Panc1 (cell line): ENCODE measurements at regions not wholly inside any gene's neighbourhood (a gene's known extent, or its start where the extent isn't known, plus 50 kb on each side); places are given as distances from the start of the nearest gene placed in this dataset.

Source experiments
- ATAC-seq: fragments of 200-7000 bp; cut with Tn5 transposase; 2 replicates; pipeline ENCODE4 v1.9.1; 2020; ENCODE audit warnings: mild to moderate bottlenecking, moderate library complexity
- BruUV-seq: library from RNA; stranded (reverse); fragments of 400-500 nt; replicated peaks from 2 replicates; lab custom pipeline; 2021; lab: Mats Ljungman, UMichigan
- CTCF ChIA-PET: fragments of 300-600 bp; sonication (Branson Sonifier 250); formaldehyde crosslinking; loops from one replicate; lab custom pipeline; 2022; ENCODE audit warnings: antibody characterized with exemption; lab: Charles Lee
- POLR2A ChIA-PET: fragments of 300-600 bp; sonication (Branson Sonifier 250); formaldehyde crosslinking; loops from one replicate; lab custom pipeline; 2022; ENCODE audit warnings: antibody characterized with exemption; lab: Charles Lee
- DNase-seq: peaks from one replicate; pipeline ENCODE4 v3.0.0-alpha.2; 2010; ENCODE audit warnings: low read depth, low spot score
- H3K27ac ChIP-seq: 2 replicates; pipeline ENCODE4 v1.5.1; 2011; ENCODE audit warnings: mild to moderate bottlenecking, low read length, inconsistent platforms
- H3K27me3 ChIP-seq: fragments of 200-500 bp; sonication (Bioruptor generic); 2 replicates; pipeline ENCODE4 v1.6.0; 2014; ENCODE audit warnings: low read length, inconsistent platforms; ENCODE audit not compliant: control insufficient read depth, insufficient read depth
- H3K36me3 ChIP-seq: fragments of 200-500 bp; sonication (Bioruptor generic); 2 replicates; pipeline ENCODE4 v1.5.1; 2014; ENCODE audit warnings: inconsistent platforms, mild to moderate bottlenecking, low read length, moderate library complexity; ENCODE audit not compliant: control insufficient read depth, insufficient read depth
- H3K4me1 ChIP-seq: 2 replicates; pipeline ENCODE4 v1.5.1; 2011; ENCODE audit warnings: inconsistent platforms, mild to moderate bottlenecking, low read length, moderate library complexity; ENCODE audit not compliant: control insufficient read depth, insufficient read depth
- H3K4me3 ChIP-seq, 2 experiments: 2 replicates each; pipeline ENCODE4 v1.5.1; 2011 to 2012; ENCODE audit warnings: low read depth in 2 of 2, low read length in 2 of 2, mild to moderate bottlenecking in 2 of 2, inconsistent platforms in 1 of 2, moderate library complexity in 1 of 2
- H3K9me3 ChIP-seq: fragments of 200-500 bp; sonication (Bioruptor generic); 2 replicates; pipeline ENCODE4 v1.5.1; 2014; ENCODE audit warnings: low read depth, mild to moderate bottlenecking, inconsistent platforms, low read length, moderate library complexity; ENCODE audit not compliant: control insufficient read depth, insufficient read depth
- CTCF ChIP-seq: fragments of 450-650 bp; IDR thresholded peaks from 2 replicates; pipeline ENCODE4 v1.5.1; 2017; ENCODE audit warnings: mild to moderate bottlenecking
- POLR2AphosphoS5 ChIP-seq: IDR thresholded peaks from 2 replicates; pipeline ENCODE4 v1.6.1; 2012; ENCODE audit warnings: mild to moderate bottlenecking, low read depth, low read length, moderate library complexity
- REST ChIP-seq, 2 experiments: IDR thresholded peaks; 2 replicates each; pipeline ENCODE4 v1.6.1; 2011 to 2012; ENCODE audit warnings: low read depth in 2 of 2, control low read depth in 1 of 2, low read length in 1 of 2, mild to moderate bottlenecking in 1 of 2, moderate library complexity in 1 of 2; ENCODE audit not compliant: insufficient read depth in 1 of 2
- SIN3A ChIP-seq: IDR thresholded peaks from 2 replicates; pipeline ENCODE4 v1.6.1; 2012; ENCODE audit warnings: low read depth, mild to moderate bottlenecking, low read length, moderate library complexity, borderline replicate concordance; ENCODE audit not compliant: insufficient read depth
- TCF7L2 ChIP-seq: IDR thresholded peaks from 2 replicates; pipeline ENCODE4 v1.6.1; 2011; ENCODE audit warnings: mild to moderate bottlenecking, low read depth, low read length, inconsistent platforms
- in situ Hi-C: cut with HindIII; loops from 2 replicates; pipeline ENCODE4 v1.10.0; 2016; ENCODE audit warnings: low sequenced_read_pairs, low pct_unique_long_range_greater_than_20kb
- intact Hi-C: fragments of 100-400 bp; cut with micrococcal nuclease; formaldehyde crosslinking; loops from one replicate; pipeline ENCODE4 v1.10.0; 2022; ENCODE audit not compliant: unreplicated experiment

DNA sequence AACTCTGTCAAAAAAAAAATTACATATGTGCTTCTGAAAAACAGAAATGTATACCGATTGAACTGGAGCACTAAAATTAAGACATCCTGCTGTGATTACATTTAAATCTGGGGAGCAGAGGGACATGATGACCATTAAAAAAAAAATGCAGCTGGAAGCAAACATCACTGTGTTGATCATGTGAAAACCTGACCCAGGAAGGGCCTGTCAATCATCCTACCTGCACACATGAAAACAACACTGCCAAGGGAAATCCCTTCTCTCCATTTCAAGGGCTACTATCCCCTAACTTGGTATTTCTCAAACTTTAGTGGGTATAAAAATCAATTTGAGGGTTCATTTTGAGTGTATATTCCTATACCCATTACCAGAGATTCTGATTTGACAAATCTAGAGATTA lies 719.9 kb upstream of the CBLB start:
- no peak overlapping the region for H3K27ac ChIP-seq
- no peak for ATAC-seq

GRCh38 chr3:106589311-106589942 lies 720.6 kb upstream of the CBLB start:
- Histone ChIP-seq H3K4me3 (no peak overlapping the region), H3K9me3 (no peaks in the 10 kb centered on the region), H3K27ac (no peak overlapping the region), H3K4me1 (no peaks in the 10 kb centered on the region), H3K36me3 (no peaks in the 10 kb centered on the region), H3K27me3 (no peaks in the 10 kb centered on the region)
- intact Hi-C loops, result no loop called here
- ChIA-PET POLR2A (no interaction called here), CTCF (no interaction called here)
- TF ChIP-seq CTCF, result no peak
- no peak for TF ChIP-seq SIN3A
- no peak for TF ChIP-seq REST (IDR thresholded peaks at IDR 0.05; ENCODE audit: insufficient read depth in 1 of 2, low read depth in 2 of 2, low read length in 1 of 2)
- no peak for TF ChIP-seq POLR2AphosphoS5
- TF ChIP-seq TCF7L2, result no peak
- in situ Hi-C loops, result no loop called here
- no TSS peak for BruUV-seq
- DNase-seq (no peak), ATAC-seq (no peak)

More for the DNA sequence above, 719.9 kb upstream of the CBLB start:
- no peaks in the 10 kb centered on the region for H3K36me3 ChIP-seq
- ChIA-PET POLR2A (no interaction called here), CTCF (no interaction called here)
- H3K9me3 ChIP-seq, result no peaks in the 10 kb centered on the region
- no peaks in the 10 kb centered on the region for H3K27me3 ChIP-seq
- in situ Hi-C loops, result no loop called here
- no TSS peak for BruUV-seq
- intact Hi-C loops, result no loop called here
- H3K4me1 ChIP-seq, result no peaks in the 10 kb centered on the region
- H3K4me3 ChIP-seq, result no peak overlapping the region
- DNase-seq, result no peak
- TF ChIP-seq SIN3A (no peak), REST (IDR thresholded peaks at IDR 0.05; ENCODE audit: insufficient read depth in 1 of 2, low read depth in 2 of 2, low read length in 1 of 2) (no peak), POLR2AphosphoS5 (no peak)
